ENCODE measurements at regions not wholly inside any gene's neighbourhood (a gene's known extent, or its start where the extent isn't known, plus 50 kb on each side); places are given as distances from the start of the nearest gene placed in this dataset.
"Not testable (repeated sequence)": the region's sequence is repeated elsewhere in the genome, so short reads cannot be mapped to it uniquely, and the experiment has no call there.

DNA sequence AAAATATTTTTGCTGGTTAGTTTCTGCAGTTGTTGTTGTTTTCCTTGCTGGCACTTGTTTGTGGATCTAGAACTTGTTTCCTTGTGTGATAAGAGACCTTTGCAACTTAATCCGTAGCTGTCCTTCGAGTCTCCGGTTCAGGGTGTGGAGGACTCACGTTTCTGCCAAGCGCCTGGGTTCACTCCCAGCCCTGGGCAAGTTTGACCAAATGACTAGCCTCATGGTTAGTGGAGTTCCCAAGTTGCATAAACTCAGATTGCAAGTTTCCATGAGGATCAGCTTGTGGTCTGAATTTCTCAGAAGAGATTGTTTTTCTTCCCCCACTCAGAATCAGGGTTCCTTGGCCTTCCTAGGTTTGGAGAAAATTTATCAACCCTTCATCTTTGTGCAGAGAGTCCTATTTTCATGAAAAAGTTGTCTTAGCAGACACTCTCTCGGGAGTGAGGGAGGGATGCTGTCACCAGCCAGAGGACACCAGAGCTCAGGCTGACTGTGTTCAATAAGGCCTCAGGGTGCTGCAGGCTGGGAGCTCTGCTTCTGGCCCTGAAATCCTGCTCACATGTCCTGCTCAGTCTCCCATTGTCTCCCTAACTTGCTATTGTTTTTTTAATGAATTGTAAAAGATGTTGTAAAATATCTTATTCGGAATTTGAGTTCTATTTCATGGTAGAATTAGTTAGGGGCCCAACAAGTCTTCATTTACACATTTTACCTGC, 377.7 kb upstream of the KLF6 start:
- DNase-seq (ENCODE audit: low read depth in 2 of 2): no peak

DNA sequence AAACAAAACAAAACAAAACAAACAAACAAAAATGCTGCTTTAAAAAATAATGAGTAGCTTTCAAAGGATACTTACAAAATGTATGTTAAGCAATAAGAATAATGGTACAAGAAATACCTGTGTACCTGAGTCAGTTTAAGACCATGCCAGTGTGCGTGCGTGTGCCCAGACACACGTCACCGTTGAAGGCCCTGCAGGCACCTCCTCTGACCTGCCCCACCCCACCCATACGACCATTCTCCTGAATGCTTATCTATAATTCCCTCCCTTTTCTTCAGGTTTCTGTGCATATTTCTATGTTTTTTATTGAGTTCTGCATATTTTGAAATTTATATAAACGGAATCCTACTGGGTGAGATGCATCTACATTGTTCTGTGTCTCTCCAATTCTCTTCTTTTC, 374.2 kb upstream of the KLF6 start:
- no peak for DNase-seq (ENCODE audit: low read depth in 2 of 2)

DNA sequence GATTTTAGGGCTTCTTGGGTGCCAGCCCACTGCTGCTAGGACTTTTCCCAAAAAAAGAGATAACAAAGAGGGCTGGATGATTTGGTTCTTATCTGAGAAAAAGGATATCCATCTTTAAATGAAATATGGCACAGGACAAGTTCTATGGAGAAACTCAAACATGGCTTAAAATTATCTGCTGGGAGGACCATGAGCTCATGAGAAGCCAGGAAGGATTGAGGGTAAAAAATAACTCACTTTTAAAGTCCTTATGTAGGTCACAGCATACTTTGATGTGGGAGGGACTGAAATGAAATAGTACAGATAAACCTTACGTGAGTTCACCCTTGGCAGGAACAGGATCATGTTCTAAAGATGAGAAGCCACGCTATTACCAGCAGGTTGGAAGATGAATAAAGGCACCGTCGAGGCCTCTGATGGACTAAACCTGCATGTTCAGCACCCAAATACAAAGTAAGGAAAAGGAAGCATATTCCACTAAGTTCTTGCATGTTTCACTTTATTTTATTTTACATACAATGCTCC, 369.2 kb upstream of the KLF6 start:
- DNase-seq (ENCODE audit: low read depth in 2 of 2): no peak

DNA sequence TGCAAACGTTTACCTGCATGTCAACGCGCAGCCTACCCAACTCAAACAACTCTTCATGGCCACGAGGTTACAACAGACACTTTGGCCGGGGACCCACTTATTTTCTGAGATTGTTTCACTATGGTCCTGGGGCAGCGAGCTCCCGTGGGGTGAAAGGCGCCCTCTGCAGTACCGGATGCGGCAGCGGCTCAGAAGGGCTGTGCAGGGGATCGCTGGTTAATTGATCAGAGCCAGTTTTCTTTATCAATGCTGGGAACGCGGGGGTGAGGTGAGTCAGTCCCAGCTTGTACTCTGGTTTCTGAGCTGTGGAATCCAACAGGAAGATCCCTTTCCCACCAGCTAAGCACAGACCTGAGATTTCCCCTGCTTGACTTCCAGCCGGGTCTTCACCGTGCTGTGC, 366.5 kb upstream of the KLF6 start:
- DNase-seq (ENCODE audit: low read depth in 2 of 2): no peak

DNA sequence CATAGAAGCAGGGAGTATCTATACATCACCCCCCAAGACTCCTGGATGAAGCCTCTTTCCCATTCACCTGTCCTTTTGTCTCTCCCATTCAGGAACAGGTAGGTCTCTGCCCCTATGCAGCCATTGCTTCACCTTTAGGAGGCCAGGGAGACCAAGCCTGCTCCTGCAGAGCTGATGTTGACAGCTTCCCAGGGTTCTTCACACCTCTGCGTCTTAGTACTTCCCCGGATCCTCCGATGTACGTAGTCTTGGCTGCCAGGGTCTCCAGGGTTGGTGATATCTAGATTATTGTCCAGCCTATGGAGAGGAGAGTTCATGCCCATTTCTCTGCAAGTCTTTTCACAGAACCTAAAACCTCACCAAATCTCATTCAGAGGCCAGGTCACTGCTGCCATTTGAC, 365.7 kb upstream of the KLF6 start:
- DNase-seq (ENCODE audit: low read depth in 2 of 2): no peak

DNA sequence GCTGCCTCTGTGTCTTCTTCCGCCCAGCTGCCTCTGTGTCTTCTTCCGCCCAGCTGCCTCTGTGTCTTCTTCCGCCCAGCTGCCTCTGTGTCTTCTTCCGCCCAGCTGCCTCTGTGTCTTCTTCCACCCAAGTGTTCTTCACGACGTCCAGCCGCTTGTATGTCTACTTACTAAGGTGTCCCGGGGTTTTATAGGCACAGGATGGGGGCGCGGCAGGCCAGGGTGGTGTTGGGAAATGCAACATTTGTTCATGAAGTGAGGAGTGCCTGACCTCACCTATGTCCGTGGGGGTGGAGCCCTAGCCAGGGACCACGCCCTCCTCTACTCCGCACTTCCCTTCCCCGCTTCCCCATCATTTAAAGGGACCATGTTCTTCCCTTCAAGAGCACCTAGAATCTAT, 364.5 kb upstream of the KLF6 start:
- not testable (repeated sequence) for DNase-seq (ENCODE audit: low read depth in 2 of 2)

DNA sequence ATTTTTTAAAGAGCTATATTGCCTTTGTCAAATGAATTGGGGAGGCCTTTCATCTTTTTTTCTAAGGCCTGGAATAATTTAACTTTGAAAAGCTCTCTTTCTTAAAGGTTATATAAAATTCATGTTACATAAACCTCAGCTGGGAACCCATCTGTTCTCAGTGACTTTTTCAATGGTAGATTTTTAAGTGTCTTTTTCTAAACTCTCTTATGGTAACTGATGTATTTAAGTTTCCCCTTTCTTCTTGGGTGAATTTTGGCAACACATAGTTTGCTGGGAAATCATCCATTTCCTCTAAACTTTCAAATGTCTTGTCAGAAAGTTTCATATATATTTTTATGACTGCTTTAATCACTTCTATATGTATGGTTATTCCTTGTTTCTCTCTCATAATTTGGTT, 362.2 kb upstream of the KLF6 start:
- no peak for DNase-seq (ENCODE audit: low read depth in 2 of 2)

DNA sequence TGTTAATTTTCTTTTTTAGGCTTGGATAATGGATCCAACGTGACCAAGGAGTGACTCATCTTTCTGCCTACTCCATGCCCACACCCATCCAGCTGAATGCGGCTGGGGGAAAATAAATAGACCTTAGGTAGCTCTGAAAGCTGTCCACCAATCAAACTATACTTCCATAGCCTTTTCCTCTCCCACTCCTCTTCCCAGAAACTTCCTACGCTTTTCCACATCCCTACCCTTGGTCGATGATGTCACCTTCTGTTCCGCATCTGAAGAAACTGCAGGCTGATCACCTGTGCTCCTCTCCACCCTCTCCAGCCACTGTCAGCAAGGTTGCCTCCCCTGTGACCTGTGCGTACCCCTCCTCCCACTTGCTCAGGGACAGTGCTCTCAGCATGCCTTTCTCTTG, 359.8 kb upstream of the KLF6 start:
- no peak for DNase-seq (ENCODE audit: low read depth in 2 of 2)

DNA sequence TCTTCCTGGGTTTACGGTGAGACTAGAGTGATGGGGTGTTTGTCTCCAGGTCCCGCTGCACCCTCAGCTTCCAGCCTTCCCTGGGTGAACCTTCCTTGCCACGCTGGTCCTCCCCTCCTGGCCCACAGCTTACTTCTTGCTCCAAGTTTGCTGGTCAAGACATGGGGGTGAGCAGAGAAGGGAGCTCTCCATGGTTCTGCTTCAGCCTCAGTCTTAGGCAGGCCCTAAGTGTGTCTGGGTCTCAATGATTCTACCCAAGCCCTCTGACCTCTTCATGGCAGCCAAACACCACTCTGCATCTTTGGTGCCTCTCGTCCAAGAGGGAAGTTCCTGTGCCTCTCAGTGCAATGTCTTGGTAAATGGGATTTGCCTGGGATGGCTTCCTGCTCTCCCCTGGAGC, 356.5 kb upstream of the KLF6 start:
- no peak for DNase-seq (ENCODE audit: low read depth in 2 of 2)

DNA sequence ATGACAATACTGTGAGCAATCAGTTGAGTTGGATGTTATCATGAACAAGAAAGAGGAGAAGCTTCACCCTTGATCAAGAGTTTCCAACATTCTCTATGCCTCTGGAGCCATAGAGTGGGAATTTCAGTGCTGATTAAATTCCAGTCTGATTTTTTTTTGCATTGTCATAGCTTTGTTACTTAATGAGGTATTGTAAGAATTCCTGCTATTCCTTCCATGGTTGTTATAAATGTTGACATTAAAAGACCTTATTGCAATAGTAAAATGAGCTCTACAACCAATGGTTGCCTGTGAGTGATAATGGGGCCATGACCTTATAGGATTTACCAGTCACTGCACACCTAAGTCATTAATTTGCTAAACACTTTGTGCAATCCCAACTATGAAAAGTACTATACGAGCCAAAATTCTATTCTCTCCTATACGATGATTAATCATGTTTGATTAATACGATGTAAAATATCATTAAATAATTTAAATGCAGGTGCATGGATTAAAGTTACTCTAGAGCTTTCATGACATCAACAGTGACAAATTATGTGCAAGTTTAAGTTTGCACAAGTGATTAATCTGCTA, 353.2 kb upstream of the KLF6 start:
- DNase-seq (ENCODE audit: low read depth in 2 of 2): no peak

DNA sequence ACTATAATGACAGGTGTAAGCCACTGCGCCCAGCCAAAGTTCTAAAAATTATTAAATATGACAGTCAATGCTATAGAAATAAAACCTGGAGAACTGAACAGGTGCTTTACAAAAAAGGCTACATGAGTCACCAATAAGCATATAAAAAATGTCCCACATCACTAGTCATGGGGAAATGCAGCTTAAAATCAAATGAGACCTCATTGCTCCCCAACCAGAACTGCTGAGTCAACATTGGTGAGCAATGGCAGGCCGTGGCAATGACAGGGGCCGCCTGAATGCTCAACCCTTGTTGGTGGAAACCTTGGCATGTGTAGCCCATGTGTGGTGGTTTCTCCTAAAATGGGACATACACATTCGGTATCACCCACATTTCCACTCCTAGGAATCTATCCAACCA, 352.3 kb upstream of the KLF6 start:
- no peak for DNase-seq (ENCODE audit: low read depth in 2 of 2)

DNA sequence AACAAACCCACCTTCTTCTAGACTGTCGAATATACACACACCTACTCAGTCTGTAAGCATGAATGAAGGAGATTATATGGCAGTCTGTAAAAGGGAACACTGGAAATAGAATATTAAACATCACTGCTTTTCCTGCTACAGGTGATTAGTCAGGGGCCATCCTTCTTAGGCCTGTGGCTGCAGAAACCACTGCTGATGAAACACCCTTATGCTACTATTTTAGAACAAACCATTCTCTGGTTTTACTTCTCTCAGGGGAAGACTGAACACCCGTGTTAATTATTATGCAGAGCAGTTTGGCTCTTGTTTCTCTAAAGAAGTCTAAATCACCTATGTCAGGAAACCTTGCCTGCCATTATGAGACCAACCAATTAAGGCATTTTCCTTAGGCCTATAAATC, 351.1 kb upstream of the KLF6 start:
- DNase-seq (ENCODE audit: low read depth in 2 of 2): no peak

DNA sequence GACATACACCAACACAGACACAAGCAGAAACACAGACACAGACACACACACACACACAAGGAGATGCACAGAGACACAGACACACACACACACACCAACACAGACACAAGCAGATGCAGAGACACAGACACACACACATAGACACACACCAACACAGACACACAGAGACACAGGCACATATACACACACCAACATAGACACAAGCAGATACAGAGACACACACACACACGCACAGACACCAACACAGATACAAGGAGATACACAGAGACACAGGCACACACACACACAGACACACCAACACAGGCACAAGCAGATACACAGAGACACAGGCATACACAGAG, 347.2 kb upstream of the KLF6 start:
- DNase-seq (ENCODE audit: low read depth in 2 of 2): no peak

DNA sequence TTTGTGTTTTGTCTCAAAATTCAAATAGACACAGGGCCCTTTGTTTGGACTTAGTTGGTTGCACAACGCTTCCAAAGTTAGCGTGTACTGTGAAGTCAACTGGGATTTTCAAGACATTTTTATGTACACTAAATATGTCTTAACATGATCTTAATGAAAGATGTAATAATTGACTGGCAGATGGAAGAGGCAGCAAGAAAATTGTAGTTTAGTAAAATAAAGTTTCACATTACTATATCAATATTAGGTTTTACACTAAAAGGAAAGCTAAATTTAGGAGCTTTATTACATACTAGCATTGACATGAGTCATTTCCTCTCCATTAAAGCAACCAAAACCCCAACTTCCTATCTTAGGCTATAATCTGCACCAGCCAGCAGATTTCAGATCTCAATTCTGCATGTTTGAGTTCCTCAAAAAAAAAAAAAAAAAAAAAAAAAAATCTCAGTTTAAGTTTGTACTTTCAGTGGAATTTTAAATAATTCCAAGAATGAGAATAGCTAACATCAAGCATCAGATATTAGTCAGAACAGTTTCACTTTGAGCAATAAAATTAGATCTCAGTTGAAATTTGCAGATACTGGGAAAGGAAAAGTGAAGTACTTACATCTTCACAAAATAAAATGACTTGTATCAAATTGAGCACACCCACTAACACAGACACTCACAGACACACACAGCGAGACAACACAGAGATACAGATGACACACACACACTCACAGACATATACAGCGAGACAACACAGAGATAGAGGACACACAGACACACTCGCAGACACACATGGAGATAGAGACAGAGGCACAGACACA, 346.6 kb upstream of the KLF6 start:
- DNase-seq (ENCODE audit: low read depth in 2 of 2): no peak

DNA sequence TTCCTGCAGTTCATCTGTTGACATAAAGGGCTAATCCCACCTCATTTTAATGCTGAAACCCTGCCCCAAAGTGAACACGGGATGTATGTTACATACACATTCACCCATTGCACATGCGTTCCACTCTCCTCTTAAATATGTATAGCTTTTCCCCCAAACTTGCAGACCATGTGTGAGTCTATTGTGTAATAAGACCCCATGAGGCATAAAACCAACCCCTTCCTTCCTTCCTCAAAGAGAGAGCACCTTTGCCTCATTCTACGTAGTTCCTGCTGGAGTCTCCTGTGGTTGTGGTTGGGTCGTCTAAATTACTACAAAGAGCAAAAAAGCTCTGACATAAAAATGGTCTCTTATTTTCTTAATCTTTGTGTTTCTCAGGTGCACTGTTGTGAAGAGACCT, 345.7 kb upstream of the KLF6 start:
- no peak for DNase-seq (ENCODE audit: low read depth in 2 of 2)

DNA sequence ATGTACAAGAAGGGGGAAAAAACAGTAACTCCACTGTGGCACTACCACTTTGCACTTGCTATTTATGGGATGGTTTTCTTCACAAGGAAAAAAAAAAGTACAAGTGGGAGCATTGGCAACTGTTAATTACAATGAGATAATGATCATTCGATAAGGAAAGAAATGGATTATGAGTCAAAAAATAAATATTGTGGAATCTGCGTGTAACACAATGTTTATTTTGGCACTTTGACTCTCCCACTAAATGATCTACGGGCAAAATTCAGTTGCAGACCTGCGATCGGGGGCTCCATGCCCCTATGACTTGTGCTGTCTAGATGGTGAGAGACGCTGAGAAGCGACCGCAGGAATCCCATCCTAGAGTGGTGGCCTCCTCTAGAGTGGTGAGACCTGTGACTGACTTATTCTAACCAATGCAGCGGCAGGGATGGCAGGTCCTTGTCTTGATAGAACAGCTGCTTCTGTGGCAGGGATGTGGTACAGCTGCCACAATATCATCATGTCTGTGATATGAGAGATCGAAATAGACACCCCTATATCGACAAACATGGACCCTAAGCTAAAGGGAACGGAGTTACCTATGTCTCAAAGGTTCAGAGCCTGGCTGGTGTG, 345.0 kb upstream of the KLF6 start:
- no peak for DNase-seq (ENCODE audit: low read depth in 2 of 2)

DNA sequence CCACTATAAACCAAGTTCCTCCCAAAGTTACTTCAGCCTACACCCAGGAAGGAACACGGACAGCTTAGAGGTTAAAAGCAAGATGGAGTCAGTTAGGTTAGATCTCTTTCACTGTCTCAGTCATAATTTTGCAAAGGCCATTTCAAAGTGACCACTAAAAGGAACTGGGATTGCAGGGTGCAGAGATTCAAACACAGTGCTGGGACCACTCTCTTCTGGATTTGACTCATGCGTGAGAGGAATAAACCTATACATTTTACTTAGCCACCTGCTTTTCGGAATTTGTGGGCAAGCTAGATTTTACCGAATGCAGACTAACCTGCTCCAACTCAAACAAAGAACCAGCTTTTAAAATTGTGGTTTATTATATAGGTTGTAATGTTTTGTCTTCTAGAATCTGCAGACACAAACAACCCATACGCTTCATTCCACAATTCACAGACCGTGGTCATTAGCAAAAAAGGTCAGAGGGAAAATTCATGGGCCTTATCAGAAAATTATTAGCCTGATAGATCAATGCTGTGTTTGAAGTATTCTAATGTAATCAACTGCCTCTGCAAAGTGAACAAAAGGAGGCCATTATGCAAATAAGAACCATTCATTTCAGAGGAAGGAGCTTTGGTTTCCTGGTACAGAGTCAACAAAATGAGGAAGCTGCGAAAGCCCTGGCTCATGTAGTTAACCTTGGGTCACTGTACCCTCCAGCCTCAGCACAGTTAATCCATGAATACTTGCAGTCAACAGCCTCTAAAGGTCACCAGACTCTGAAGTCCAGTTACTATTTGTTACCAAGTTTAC, 342.7 kb upstream of the KLF6 start:
- DNase-seq (ENCODE audit: low read depth in 2 of 2): no peak

DNA sequence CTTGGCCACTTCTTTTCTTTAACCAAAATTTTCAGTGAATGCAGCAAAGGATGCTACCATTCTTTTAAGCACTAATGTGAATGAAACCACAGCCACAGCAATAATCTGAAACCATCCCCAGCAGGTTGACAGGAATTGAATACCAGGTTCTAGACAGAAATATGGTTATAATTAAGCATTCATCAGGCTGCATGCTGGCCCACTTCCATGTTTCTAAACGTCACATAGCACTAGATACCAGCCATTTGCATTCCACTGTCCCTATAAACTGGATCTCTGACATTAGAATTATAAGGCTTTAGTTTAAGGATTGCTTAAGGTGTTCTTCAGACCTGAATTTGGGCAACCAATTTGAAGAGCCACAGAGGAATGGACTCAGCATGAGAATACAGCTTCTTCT, 340.8 kb upstream of the KLF6 start:
- no peak for DNase-seq (ENCODE audit: low read depth in 2 of 2)

DNA sequence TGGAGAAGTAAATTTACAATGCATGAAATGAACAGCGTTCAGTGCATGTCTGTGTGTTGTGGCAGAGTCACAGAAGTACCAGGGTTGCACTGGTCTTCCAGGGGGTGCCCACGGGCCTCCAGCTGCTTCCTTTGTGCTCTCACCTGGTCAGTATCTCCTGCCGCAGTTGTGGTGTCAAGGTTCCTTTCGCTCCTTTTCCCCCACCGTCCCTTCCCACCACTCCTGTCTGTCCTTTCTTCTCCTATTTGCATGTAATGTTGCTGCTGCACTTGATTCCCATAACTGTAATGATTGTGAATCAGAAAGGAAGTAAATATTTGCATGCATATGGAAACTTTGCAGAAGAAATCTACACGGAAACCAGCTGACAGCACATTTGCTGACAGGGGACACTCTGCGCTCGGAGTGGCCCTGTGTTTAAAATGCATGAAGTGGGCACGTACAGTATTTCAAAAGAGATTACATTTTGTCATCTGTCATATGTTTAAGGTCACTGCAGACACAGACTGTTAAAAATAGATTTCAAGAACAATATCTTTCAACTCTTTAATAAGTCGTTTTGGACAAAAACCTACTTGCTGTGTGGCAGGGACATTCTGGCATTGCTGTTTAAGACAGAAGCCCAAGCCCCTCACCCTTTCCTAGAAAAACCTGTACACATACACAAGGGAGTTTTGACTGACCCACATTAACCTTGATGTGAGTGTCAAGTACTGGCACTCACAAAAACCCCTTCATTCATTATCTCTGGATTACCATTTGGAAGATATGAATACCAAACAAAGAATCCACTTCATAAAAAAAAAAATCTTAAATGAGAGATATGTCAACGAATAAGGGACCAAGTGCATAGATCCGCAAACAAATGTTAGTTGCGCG, 336.7 kb upstream of the KLF6 start:
- no peak for DNase-seq (ENCODE audit: low read depth in 2 of 2)

DNA sequence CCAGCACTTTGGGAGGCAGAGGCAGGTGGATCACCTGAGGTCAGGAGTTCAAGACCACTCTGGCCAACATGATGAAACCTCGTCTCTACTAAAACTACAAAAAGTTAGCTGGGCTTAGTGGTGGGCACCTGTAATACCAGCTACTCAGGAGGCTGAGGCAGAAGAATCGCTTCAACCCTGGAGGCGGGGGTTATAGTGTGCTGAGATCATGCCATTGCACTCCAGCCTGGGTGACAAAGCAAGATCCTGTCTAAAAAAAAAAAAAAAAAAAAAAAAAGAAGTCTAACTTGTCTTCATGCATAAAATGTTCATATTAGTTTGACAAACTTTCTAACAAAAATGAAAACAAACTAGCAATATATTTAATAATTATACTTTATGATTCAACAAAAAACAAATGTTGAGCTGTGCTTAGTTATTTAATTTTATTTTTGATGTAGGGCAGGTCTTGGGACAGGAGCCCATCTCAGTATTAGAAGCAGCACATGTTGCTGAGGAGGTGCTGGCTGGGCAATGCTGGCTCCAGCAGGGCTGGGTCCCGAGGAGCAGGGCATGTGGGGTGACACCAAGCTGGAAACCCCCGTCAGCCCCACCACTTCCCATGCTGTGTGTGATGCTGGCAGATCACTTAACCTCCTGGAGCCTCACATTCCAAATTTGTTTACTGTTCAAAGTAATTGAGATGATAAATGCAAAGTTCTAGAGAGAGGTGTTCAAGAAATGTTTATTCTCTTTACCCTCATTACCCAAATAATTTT, 335.3 kb upstream of the KLF6 start:
- DNase-seq (ENCODE audit: low read depth in 2 of 2): no peak
